Left ventricle myocardium inferior (tissue), 1 donor: ENCODE measurements at regions not wholly inside any gene's neighbourhood (a gene's known extent, or its start where the extent isn't known, plus 50 kb on each side); places are given as distances from the start of the nearest gene placed in this dataset.

Experiments used
- DNase-seq: peaks from one replicate; pipeline ENCODE4 v3.0.0-alpha.2; 2020
- H3K27ac ChIP-seq: fragments of 200-600 bp; replicated peaks from 2 replicates; pipeline ENCODE4 v1.8.0; 2021
- H3K27me3 ChIP-seq: fragments of 200-600 bp; 2 replicates; pipeline ENCODE4 v1.8.0; 2021; ENCODE audit warnings: low read depth
- H3K36me3 ChIP-seq: fragments of 200-600 bp; 2 replicates; pipeline ENCODE4 v1.8.0; 2021
- H3K4me1 ChIP-seq: fragments of 200-600 bp; 2 replicates; pipeline ENCODE4 v1.8.0; 2021
- H3K4me3 ChIP-seq: fragments of 200-600 bp; 2 replicates; pipeline ENCODE4 v1.8.0; 2021; ENCODE audit warnings: mild to moderate bottlenecking, moderate library complexity
- H3K9me3 ChIP-seq: fragments of 200-600 bp; replicated peaks from 2 replicates; pipeline ENCODE4 v1.8.0; 2021
- intact Hi-C: fragments of 100-400 bp; cut with micrococcal nuclease; formaldehyde crosslinking; loops from one replicate; pipeline ENCODE4 v1.11.0; 2022
- TF ChIP-seq, protein P1 (sequence below): fragments of 200-600 bp; IDR thresholded peaks from 2 replicates; pipeline ENCODE4 v1.8.0; 2021; ENCODE audit warnings: antibody characterized with exemption, mild to moderate bottlenecking, borderline replicate concordance
- donor health status: DM: no; HTN: yes; CAD: no; lungs with severe emphysema.

DNA sequence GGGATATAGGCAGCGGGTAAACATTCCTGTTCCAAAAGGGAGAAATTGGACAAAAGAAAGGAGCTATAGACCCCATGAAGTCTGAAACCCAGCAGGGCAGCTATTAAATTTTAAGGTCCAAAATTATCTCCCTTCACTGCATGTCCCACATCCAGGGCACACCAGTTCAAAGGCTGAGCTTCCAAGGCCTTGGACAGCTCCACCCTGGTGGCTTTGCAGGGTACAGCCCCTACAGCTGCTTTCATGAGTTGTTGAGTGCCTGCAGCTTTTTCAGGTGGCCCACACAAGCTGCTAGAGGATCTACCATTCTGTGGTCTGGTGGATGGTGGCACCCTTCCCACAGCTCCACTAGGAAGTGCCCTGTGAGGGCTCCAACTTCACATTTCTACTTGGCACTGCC is 662.5 kb upstream of the PKN2 start:
- no peak for DNase-seq
- H3K4me1 ChIP-seq, result no peaks in the 10 kb centered on the region
- H3K36me3 ChIP-seq, result no peaks in the 10 kb centered on the region
- intact Hi-C loops, result no loop called here
- no peaks in the 10 kb centered on the region for H3K27me3 ChIP-seq
- H3K4me3 ChIP-seq, result no peak overlapping the region
- TF ChIP-seq, protein P1, sequence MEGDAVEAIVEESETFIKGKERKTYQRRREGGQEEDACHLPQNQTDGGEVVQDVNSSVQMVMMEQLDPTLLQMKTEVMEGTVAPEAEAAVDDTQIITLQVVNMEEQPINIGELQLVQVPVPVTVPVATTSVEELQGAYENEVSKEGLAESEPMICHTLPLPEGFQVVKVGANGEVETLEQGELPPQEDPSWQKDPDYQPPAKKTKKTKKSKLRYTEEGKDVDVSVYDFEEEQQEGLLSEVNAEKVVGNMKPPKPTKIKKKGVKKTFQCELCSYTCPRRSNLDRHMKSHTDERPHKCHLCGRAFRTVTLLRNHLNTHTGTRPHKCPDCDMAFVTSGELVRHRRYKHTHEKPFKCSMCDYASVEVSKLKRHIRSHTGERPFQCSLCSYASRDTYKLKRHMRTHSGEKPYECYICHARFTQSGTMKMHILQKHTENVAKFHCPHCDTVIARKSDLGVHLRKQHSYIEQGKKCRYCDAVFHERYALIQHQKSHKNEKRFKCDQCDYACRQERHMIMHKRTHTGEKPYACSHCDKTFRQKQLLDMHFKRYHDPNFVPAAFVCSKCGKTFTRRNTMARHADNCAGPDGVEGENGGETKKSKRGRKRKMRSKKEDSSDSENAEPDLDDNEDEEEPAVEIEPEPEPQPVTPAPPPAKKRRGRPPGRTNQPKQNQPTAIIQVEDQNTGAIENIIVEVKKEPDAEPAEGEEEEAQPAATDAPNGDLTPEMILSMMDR, result no peak
- no peak overlapping the region for H3K27ac ChIP-seq
- H3K9me3 ChIP-seq, result no peaks in the 10 kb centered on the region

DNA sequence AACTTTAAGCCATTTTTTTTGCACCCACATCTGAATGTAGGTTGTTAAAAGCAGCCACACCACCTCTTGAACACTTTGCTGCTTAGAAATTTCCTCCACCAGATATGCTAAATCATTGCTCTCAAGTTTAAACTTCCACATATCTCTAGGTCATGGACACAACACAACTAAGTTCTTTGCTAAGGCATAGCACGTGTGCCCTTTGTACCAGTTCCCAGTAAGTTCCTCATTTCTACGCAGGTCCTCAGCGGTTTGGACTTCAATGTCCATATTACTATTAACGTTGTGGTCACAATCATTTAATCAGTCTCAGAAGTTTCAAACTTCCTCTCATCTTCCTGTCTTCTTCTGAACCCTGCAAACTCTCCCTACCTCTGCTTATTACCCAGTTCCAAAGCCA is 661.6 kb upstream of the PKN2 start:
- Histone ChIP-seq H3K4me3 (no peak overlapping the region), H3K9me3 (no peaks in the 10 kb centered on the region), H3K27ac (no peak overlapping the region), H3K27me3 (no peaks in the 10 kb centered on the region), H3K4me1 (no peaks in the 10 kb centered on the region), H3K36me3 (no peaks in the 10 kb centered on the region)
- DNase-seq, result no peak
- intact Hi-C loops, result no loop called here
- TF ChIP-seq, protein P1, result no peak

DNA sequence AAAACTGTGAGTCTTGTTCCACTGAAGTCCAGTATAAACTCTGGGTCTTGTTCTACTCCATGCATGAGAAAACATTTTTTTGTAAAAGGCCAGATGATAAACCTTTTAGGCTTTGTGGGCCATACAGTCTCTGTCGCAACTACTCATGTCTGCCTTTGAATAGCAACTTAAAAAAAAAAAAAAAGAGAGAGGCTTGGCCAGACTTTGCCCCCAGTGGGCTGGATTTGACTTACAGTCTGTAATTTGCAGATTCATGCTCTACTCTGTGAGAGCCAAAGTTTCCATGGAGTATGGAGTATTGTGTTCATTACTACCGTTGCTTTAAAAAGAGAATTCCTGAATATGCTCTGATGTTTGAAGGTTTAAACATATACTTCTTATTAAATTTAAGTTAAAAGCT is 654.9 kb upstream of the PKN2 start:
- H3K27ac ChIP-seq, result no peak overlapping the region
- intact Hi-C loops, result no loop called here
- TF ChIP-seq, protein P1, result peak; percentile 21
- no peaks in the 10 kb centered on the region for H3K9me3 ChIP-seq
- DNase-seq, result no peak
- no peak overlapping the region for H3K4me3 ChIP-seq
- H3K36me3 ChIP-seq, result no peaks in the 10 kb centered on the region
- no peaks in the 10 kb centered on the region for H3K4me1 ChIP-seq
- no peaks in the 10 kb centered on the region for H3K27me3 ChIP-seq

DNA sequence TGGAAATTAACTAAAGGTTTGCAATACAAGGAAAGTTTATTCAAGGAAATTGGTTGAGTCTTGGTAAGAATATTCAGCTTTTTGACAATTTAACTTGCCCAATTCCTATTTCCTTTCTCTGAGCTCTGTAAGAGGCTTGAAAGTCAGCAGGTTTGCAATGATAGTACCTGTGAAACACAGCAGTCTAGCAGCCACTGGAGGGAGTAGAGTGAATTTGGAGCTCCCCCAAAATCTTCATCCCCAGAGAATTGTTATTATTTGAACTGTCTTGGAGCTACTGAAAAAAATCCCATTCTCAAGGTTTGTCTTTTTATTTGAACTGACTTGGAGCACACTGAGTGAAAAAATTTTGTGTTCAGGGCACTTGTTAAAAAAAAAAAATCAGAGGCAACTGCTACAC is 654.2 kb upstream of the PKN2 start:
- no peaks in the 10 kb centered on the region for H3K36me3 ChIP-seq
- H3K27ac ChIP-seq, result no peak overlapping the region
- no peaks in the 10 kb centered on the region for H3K27me3 ChIP-seq
- TF ChIP-seq, protein P1, result no peak
- H3K9me3 ChIP-seq, result no peaks in the 10 kb centered on the region
- H3K4me1 ChIP-seq, result no peaks in the 10 kb centered on the region
- intact Hi-C loops, result no loop called here
- no peak for DNase-seq
- H3K4me3 ChIP-seq, result no peak overlapping the region

DNA sequence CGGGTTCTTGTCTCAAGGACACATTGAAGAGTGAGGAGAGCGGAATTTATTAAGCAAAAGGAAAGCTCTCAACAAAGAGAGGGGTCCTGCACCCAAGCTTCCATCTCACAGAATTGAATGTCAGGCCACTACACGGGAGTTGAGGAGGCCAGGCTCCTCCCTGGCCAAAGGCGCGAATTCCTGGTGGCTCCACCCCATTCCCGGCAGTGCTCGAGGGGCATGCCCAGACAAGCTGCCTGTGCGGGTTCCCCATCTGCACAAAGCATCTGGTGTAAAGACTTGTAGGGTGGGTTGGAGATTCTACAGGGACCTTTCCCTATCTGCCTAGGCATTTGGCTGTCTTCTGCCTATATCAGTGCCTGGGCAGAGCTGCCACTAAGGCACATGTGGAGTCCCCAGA is 648.5 kb upstream of the PKN2 start:
- H3K9me3 ChIP-seq, result peaks cover 24% of the 10 kb centered on the region
- DNase-seq, result no peak
- TF ChIP-seq, protein P1, result no peak
- H3K4me1 ChIP-seq, result no peaks in the 10 kb centered on the region
- intact Hi-C loops, result no loop called here
- no peak overlapping the region for H3K4me3 ChIP-seq
- no peaks in the 10 kb centered on the region for H3K27me3 ChIP-seq
- no peak overlapping the region for H3K27ac ChIP-seq
- no peaks in the 10 kb centered on the region for H3K36me3 ChIP-seq
